ENCODE measurements at regions not wholly inside any gene's neighbourhood (a gene's known extent, or its start where the extent isn't known, plus 50 kb on each side); places are given as distances from the start of the nearest gene placed in this dataset.

DNA sequence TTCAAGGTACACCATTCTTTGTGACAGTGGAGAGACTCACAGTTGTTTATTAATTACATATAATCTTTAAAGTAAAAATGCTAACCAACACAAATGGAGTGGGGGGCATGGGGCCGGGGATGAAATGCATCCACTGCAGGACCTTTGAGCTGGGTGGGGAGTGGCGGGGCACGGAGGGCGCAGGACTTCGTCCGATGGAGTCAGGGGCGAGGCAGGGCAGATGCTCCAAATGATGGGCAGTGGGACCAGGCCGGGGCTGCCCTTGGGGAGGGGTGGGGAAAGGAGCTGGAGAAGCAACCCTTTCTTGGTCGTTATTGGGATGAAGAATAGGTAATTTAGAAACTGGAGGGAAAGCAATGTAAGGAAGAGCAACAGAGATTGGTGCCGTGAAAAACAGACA is 220.0 kb downstream of the TEX29 start:
- TF ChIP-seq, protein P1, sequence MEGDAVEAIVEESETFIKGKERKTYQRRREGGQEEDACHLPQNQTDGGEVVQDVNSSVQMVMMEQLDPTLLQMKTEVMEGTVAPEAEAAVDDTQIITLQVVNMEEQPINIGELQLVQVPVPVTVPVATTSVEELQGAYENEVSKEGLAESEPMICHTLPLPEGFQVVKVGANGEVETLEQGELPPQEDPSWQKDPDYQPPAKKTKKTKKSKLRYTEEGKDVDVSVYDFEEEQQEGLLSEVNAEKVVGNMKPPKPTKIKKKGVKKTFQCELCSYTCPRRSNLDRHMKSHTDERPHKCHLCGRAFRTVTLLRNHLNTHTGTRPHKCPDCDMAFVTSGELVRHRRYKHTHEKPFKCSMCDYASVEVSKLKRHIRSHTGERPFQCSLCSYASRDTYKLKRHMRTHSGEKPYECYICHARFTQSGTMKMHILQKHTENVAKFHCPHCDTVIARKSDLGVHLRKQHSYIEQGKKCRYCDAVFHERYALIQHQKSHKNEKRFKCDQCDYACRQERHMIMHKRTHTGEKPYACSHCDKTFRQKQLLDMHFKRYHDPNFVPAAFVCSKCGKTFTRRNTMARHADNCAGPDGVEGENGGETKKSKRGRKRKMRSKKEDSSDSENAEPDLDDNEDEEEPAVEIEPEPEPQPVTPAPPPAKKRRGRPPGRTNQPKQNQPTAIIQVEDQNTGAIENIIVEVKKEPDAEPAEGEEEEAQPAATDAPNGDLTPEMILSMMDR (IDR thresholded peaks at IDR 0.05): no peak
- TF ChIP-seq POLR2A (IDR thresholded peaks at IDR 0.05): no peak

Data from uterus (tissue), 2 donors.